Type B pancreatic cell (in vitro differentiated cells): ENCODE measurements at regions not wholly inside any gene's neighbourhood (a gene's known extent, or its start where the extent isn't known, plus 50 kb on each side); places are given as distances from the start of the nearest gene placed in this dataset.
"Not testable (repeated sequence)": the region's sequence is repeated elsewhere in the genome, so short reads cannot be mapped to it uniquely, and the experiment has no call there.

Experiments
- DNase-seq: peaks from one replicate; pipeline ENCODE4 v3.0.0; 2021; ENCODE audit warnings: mixed read lengths; ENCODE audit not compliant: unreplicated experiment; ENCODE audit errors: extremely low spot score
- H3K27ac Mint-ChIP-seq: 2 replicates; pipeline ENCODE4 v1.8.0; 2021; ENCODE audit warnings: mild to moderate bottlenecking, mixed read lengths
- H3K27me3 Mint-ChIP-seq: 2 replicates; pipeline ENCODE4 v1.8.0; 2021; ENCODE audit warnings: mixed read lengths
- H3K36me3 Mint-ChIP-seq: 2 replicates; pipeline ENCODE4 v1.8.0; 2021; ENCODE audit warnings: mixed read lengths
- H3K4me1 Mint-ChIP-seq: one replicate; pipeline ENCODE4 v1.8.0; 2021; ENCODE audit warnings: mixed read lengths; ENCODE audit not compliant: unreplicated experiment
- H3K4me3 Mint-ChIP-seq: 2 replicates; pipeline ENCODE4 v1.8.0; 2021; ENCODE audit warnings: mild to moderate bottlenecking, mixed read lengths
- H3K9me3 Mint-ChIP-seq: 2 replicates; pipeline ENCODE4 v1.8.0; 2021; ENCODE audit warnings: mixed read lengths
- TF ChIP-seq, protein P1 (sequence below): fragments of 200-600 bp; sonication (generic); conservative IDR thresholded peaks from 2 replicates; pipeline ENCODE4 v1.5.0; 2021; ENCODE audit warnings: antibody characterized with exemption, mild to moderate bottlenecking

DNA sequence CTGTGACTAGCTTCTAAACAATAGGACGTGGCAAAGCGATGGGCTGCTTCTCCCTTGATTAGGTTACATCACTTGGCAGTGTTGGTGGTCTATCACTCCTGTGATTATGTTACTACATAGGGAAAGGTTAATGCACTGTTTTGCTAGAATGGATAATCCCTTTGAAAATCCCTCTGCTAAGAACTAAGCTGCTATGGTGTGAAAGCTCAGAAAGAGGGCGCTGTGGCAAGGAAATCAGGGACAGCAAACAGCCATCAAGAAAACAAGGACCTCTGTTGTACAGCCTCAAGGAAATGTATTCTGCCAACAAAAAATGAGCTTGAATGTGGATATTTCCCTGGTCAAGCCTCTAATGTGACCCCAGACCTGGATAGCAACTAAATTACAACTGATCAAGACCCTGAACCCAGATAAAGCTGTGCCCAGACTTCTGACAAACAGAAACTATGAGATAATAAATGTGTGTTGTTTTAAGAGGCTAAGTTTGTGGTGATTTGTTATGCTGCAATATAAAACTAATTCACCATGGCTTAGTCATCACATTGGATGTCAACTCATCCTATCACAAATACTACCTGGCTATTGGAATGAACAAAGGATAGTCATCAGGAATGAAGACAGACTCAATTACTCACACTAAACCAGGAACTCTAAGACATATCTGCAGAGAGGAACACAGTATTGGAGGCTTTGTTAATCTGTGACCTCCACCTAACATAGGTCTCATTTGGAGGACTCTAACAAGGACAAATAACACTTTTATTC, 1215.9 kb downstream of the EFNA5 start:
- H3K27me3 Mint-ChIP-seq: no peaks in the 10 kb centered on the region
- no peaks in the 10 kb centered on the region for H3K9me3 Mint-ChIP-seq
- DNase-seq: no peak
- H3K36me3 Mint-ChIP-seq: no peaks in the 10 kb centered on the region
- peaks cover 7% of the 10 kb centered on the region for H3K4me1 Mint-ChIP-seq
- TF ChIP-seq, protein P1, sequence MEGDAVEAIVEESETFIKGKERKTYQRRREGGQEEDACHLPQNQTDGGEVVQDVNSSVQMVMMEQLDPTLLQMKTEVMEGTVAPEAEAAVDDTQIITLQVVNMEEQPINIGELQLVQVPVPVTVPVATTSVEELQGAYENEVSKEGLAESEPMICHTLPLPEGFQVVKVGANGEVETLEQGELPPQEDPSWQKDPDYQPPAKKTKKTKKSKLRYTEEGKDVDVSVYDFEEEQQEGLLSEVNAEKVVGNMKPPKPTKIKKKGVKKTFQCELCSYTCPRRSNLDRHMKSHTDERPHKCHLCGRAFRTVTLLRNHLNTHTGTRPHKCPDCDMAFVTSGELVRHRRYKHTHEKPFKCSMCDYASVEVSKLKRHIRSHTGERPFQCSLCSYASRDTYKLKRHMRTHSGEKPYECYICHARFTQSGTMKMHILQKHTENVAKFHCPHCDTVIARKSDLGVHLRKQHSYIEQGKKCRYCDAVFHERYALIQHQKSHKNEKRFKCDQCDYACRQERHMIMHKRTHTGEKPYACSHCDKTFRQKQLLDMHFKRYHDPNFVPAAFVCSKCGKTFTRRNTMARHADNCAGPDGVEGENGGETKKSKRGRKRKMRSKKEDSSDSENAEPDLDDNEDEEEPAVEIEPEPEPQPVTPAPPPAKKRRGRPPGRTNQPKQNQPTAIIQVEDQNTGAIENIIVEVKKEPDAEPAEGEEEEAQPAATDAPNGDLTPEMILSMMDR: peak; percentile 73
- H3K27ac Mint-ChIP-seq: no peak overlapping the region
- H3K4me3 Mint-ChIP-seq: no peak overlapping the region

GRCh38 chr5:106454050-106454449, 1216.7 kb downstream of the EFNA5 start:
- Mint-ChIP-seq H3K27ac (no peak overlapping the region), H3K36me3 (no peaks in the 10 kb centered on the region), H3K27me3 (no peaks in the 10 kb centered on the region), H3K4me1 (peaks cover 7% of the 10 kb centered on the region), H3K9me3 (no peaks in the 10 kb centered on the region), H3K4me3 (no peak overlapping the region)
- TF ChIP-seq, protein P1: no peak
- DNase-seq: no peak

- no peaks in the 10 kb centered on the region for H3K36me3 Mint-ChIP-seq
Observed at GRCh38 chr5:106451998-106452397, 1218.7 kb downstream of the EFNA5 start.

DNA sequence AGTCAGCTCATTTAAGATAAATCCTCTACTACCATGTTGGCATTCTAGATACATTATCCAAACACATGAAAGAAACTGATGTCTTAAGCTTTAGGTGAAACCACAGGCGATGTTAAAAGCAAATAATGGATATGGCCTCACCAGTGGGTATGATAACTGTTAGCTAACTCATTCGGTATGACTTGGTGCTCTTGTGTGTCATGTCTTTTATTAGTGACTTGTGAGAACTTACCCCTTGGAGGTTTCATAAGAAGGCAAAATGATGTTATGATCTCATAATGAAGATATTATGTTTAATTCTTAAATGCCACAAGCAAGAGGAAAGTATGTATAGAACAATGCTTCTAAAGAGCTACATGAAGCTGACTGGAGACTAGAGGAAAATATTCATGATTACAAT, 1227.0 kb downstream of the EFNA5 start:
- no peak for DNase-seq
- TF ChIP-seq, protein P1: no peak
- Mint-ChIP-seq H3K4me3 (no peak overlapping the region), H3K27me3 (no peaks in the 10 kb centered on the region), H3K36me3 (no peaks in the 10 kb centered on the region), H3K9me3 (peaks cover 10% of the 10 kb centered on the region), H3K27ac (no peak overlapping the region), H3K4me1 (no peaks in the 10 kb centered on the region)

More at GRCh38 chr5:106451998-106452397, 1218.7 kb downstream of the EFNA5 start:
- TF ChIP-seq, protein P1: no peak
- Mint-ChIP-seq H3K27me3 (no peaks in the 10 kb centered on the region), H3K4me1 (peaks cover 7% of the 10 kb centered on the region), H3K4me3 (no peak overlapping the region), H3K9me3 (peaks cover 5% of the 10 kb centered on the region), H3K27ac (no peak overlapping the region)
- no peak for DNase-seq

DNA sequence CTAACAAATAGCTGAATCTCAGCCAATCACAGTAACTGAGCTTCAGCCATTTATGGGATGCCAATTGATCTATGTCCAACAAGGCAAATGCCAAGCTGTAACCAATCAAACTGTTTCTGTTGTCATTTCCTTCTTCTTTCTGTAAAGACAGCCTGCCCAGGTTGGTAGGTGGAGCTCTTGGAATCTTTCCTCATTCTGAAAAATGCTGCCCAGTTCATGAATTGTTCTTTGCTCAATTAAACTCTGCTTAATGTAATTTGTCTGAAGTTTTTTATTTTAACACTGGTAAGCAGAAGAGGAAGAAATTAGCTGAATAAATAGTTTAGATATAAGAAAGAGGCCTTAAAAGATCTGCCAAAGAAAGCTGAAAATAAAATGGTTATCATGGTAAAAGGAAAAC, 1235.6 kb downstream of the EFNA5 start:
- no peaks in the 10 kb centered on the region for H3K4me1 Mint-ChIP-seq
- H3K4me3 Mint-ChIP-seq: no peak overlapping the region
- H3K27ac Mint-ChIP-seq: no peak overlapping the region
- no peaks in the 10 kb centered on the region for H3K36me3 Mint-ChIP-seq
- H3K9me3 Mint-ChIP-seq: peaks cover 5% of the 10 kb centered on the region
- TF ChIP-seq, protein P1: no peak
- no peaks in the 10 kb centered on the region for H3K27me3 Mint-ChIP-seq
- no peak for DNase-seq

- not testable (repeated sequence) for DNase-seq, H3K4me3 Mint-ChIP-seq, H3K4me1 Mint-ChIP-seq, H3K27ac Mint-ChIP-seq, H3K27me3 Mint-ChIP-seq, H3K9me3 Mint-ChIP-seq, H3K36me3 Mint-ChIP-seq
Observed at GRCh38 chr5:106430733-106431132, 1240.0 kb downstream of the EFNA5 start.
